HUDEP-2 (cell line): ENCODE measurements at regions not wholly inside any gene's neighbourhood (a gene's known extent, or its start where the extent isn't known, plus 50 kb on each side); places are given as distances from the start of the nearest gene placed in this dataset.
"Not testable (repeated sequence)": the region's sequence is repeated elsewhere in the genome, so short reads cannot be mapped to it uniquely, and the experiment has no call there.

Experiments
- DNase-seq, 76 experiments: peaks; one replicate each; lab custom pipeline; 2025; ENCODE audit not compliant: unreplicated experiment in 76 of 76; lab: John Stamatoyannopoulos, UW

- DNase-seq: no peak
These were observed 143.8 kb downstream of the FGF1 start for GRCh38 chr5:142542078-142542477.

GRCh38 chr5:142540922-142541422, 144.9 kb downstream of the FGF1 start:
- DNase-seq: no peak

- DNase-seq: no peak
These were observed 146.6 kb downstream of the FGF1 start for GRCh38 chr5:142539154-142539740.

- no peak for DNase-seq
These were observed 148.0 kb downstream of the FGF1 start for GRCh38 chr5:142537938-142538337.

GRCh38 chr5:142532781-142533176, 153.1 kb downstream of the FGF1 start:
- no peak for DNase-seq

GRCh38 chr5:142531977-142532780, 153.7 kb downstream of the FGF1 start:
- no peak for DNase-seq

- DNase-seq: no peak
These were observed 155.0 kb downstream of the FGF1 start for GRCh38 chr5:142530904-142531303.

- DNase-seq: no peak
These were observed 156.1 kb downstream of the FGF1 start for GRCh38 chr5:142529626-142530278.

GRCh38 chr5:142527664-142528295, 158.1 kb downstream of the FGF1 start:
- no peak for DNase-seq

GRCh38 chr5:142527234-142527633, 158.7 kb downstream of the FGF1 start:
- no peak for DNase-seq

GRCh38 chr5:142522983-142523382, 162.9 kb downstream of the FGF1 start:
- DNase-seq: no peak

GRCh38 chr5:142521706-142522105, 164.2 kb downstream of the FGF1 start:
- no peak for DNase-seq

GRCh38 chr5:142520885-142521284, 165.0 kb downstream of the FGF1 start:
- no peak for DNase-seq

GRCh38 chr5:142519913-142520312, 166.0 kb downstream of the FGF1 start:
- not testable (repeated sequence) for DNase-seq

- DNase-seq: no peak
These were observed 168.1 kb downstream of the FGF1 start for GRCh38 chr5:142517840-142518239.

- DNase-seq: no peak
These were observed 169.2 kb downstream of the FGF1 start for GRCh38 chr5:142516732-142517131.

GRCh38 chr5:142515036-142515435, 170.9 kb downstream of the FGF1 start:
- no peak for DNase-seq

GRCh38 chr5:142514196-142514595, 171.7 kb downstream of the FGF1 start:
- no peak for DNase-seq

GRCh38 chr5:142512043-142513042, 173.5 kb downstream of the FGF1 start:
- DNase-seq: no peak

- no peak for DNase-seq
These were observed 174.5 kb downstream of the FGF1 start for GRCh38 chr5:142511358-142511757.
